ENCODE measurements at regions not wholly inside any gene's neighbourhood (a gene's known extent, or its start where the extent isn't known, plus 50 kb on each side); places are given as distances from the start of the nearest gene placed in this dataset.
"Not testable (repeated sequence)": the region's sequence is repeated elsewhere in the genome, so short reads cannot be mapped to it uniquely, and the experiment has no call there.

DNA sequence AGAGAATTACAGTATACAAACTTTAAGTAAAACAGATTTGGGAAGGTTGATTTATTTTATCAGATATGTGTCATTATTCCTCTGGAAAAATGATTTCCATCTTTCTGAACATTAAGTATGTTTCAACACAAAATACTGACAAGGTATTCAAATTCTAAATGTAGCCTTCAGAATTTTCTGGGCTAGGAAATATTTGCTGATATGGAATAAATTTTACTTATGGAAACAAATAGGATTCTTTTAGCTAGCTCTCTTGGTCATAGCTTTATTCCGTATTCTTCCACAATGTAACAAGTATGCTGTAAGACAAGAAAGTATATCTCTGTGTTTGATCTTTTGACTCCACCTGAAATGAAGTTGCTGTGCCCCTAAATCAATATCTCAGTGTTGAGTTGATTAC is 1125.2 kb upstream of the CITED2 start:
- Histone ChIP-seq H3K4me3 (ENCODE audit: low read depth, low read length) (no peak overlapping the region), H3K36me3 (ENCODE audit: control insufficient read depth, insufficient read depth, low read length) (no peaks in the 10 kb centered on the region), H3K27me3 (ENCODE audit: control insufficient read depth, insufficient read depth, low read length) (no peaks in the 10 kb centered on the region)
- no peak for FAIRE-seq
- DNase-seq (ENCODE audit: low read depth), result no peak
- TF ChIP-seq, protein P1, sequence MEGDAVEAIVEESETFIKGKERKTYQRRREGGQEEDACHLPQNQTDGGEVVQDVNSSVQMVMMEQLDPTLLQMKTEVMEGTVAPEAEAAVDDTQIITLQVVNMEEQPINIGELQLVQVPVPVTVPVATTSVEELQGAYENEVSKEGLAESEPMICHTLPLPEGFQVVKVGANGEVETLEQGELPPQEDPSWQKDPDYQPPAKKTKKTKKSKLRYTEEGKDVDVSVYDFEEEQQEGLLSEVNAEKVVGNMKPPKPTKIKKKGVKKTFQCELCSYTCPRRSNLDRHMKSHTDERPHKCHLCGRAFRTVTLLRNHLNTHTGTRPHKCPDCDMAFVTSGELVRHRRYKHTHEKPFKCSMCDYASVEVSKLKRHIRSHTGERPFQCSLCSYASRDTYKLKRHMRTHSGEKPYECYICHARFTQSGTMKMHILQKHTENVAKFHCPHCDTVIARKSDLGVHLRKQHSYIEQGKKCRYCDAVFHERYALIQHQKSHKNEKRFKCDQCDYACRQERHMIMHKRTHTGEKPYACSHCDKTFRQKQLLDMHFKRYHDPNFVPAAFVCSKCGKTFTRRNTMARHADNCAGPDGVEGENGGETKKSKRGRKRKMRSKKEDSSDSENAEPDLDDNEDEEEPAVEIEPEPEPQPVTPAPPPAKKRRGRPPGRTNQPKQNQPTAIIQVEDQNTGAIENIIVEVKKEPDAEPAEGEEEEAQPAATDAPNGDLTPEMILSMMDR (IDR thresholded peaks at IDR 0.05; ENCODE audit: insufficient read depth, low read length, severe bottlenecking), result no peak

DNA sequence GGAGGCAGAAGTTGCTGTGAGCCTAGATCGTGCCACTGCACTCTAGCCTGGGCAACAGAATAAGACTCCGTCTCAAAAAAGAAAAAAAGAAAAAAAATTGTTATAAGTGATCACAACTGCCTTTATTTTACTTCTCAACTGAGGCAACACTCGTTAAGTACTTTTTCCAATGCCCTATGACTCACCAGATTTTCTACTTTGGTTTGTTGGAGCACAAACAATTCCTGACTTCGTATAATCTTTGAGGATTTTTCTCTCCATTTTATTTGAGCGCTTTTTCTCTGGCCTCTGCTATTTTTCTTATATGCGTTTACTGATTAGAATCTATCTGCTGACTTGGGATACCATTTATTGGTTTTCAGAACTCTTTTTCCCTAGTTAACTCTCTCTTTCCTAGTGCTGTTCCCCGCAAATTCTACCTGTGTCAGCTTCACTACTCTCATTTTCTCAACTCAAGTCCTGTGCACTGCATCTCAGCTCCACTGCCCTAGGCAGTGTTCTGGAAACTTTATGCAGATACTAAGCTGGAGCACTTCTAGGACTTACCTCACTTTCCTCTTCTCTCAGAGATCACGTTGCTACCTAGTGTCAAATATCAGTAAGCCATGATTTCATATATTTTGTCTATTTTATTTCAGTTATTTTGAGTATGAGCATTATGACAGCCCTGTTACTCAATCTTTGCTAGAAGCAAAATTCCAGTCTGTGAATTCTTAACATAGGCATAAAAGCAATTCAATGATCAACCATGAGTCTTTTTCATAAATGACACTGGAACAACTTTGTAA is 1120.1 kb upstream of the CITED2 start:
- H3K4me3 ChIP-seq (ENCODE audit: low read depth, low read length), result no peak overlapping the region
- no peaks in the 10 kb centered on the region for H3K27me3 ChIP-seq (ENCODE audit: control insufficient read depth, insufficient read depth, low read length)
- DNase-seq (ENCODE audit: low read depth) (peak; percentile 39), FAIRE-seq (no peak)
- TF ChIP-seq, protein P1 (IDR thresholded peaks at IDR 0.05; ENCODE audit: insufficient read depth, low read length, severe bottlenecking), result no peak
- H3K36me3 ChIP-seq (ENCODE audit: control insufficient read depth, insufficient read depth, low read length), result no peaks in the 10 kb centered on the region

DNA sequence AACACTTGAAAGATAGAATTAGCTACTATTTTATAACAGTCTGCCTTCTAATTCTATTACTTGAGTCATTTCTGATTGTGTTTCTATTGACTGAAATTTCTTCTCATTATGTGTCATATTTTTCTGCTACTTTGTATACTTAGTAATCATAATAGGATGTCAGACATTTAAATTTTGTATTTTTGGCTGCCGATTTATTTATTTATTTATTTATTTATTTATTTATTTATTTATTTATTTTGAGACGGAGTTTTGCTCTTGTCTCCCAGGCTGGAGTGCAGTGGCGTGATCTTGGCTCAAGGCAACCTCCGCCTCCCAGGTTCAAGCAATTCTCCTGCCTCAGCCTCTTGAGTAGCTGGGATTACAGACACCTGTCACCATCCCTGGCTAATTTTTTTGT is 1119.0 kb upstream of the CITED2 start:
- DNase-seq (ENCODE audit: low read depth); H3K36me3 ChIP-seq (ENCODE audit: control insufficient read depth, insufficient read depth, low read length); FAIRE-seq; H3K27me3 ChIP-seq (ENCODE audit: control insufficient read depth, insufficient read depth, low read length); H3K4me3 ChIP-seq (ENCODE audit: low read depth, low read length): not testable (repeated sequence)

DNA sequence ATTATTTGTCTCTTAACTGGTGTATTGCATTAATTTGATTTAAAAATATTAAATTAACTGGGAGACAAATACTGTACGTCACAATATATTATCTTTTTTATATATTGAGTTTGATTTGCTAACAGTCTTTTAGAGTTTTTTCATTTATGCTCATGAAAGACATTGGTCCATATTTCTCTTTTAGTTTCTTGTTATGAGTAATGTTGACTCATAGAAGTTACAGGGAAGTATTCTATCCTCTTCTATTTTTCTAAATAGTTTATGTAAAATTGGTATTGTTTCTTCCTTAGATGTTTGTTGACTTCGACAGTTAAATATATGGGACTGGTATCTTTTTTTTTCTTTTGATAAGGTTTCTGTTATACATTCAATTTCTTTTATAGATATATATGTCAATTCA is 1115.6 kb upstream of the CITED2 start:
- peak; percentile 68 for DNase-seq (ENCODE audit: low read depth)
- no peak for FAIRE-seq
- no peak overlapping the region for H3K4me3 ChIP-seq (ENCODE audit: low read depth, low read length)
- H3K36me3 ChIP-seq (ENCODE audit: control insufficient read depth, insufficient read depth, low read length), result no peaks in the 10 kb centered on the region
- no peaks in the 10 kb centered on the region for H3K27me3 ChIP-seq (ENCODE audit: control insufficient read depth, insufficient read depth, low read length)
- TF ChIP-seq, protein P1 (IDR thresholded peaks at IDR 0.05; ENCODE audit: insufficient read depth, low read length, severe bottlenecking), result no peak

DNA sequence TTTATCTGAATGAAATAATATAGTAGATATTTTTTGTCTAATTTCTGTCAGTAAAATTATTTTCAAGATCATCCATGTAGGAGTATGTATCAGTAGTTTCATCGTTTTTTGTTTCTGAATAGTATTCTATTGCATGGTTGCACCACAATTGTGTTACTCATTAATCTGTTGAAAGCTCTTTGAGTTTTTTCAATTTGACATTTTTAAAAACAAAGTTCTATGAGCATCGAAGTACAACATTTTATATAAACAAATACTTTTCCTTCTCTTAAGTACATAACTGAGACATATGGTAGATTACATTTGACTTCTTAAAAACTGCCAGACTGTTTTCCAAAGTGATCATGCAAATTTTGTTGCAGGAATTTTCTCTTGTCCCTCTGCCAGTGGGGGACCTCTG is 1113.1 kb upstream of the CITED2 start:
- no peak overlapping the region for H3K4me3 ChIP-seq (ENCODE audit: low read depth, low read length)
- TF ChIP-seq, protein P1 (IDR thresholded peaks at IDR 0.05; ENCODE audit: insufficient read depth, low read length, severe bottlenecking), result no peak
- no peak for DNase-seq (ENCODE audit: low read depth)
- H3K36me3 ChIP-seq (ENCODE audit: control insufficient read depth, insufficient read depth, low read length), result no peaks in the 10 kb centered on the region
- no peaks in the 10 kb centered on the region for H3K27me3 ChIP-seq (ENCODE audit: control insufficient read depth, insufficient read depth, low read length)
- FAIRE-seq, result no peak

DNA sequence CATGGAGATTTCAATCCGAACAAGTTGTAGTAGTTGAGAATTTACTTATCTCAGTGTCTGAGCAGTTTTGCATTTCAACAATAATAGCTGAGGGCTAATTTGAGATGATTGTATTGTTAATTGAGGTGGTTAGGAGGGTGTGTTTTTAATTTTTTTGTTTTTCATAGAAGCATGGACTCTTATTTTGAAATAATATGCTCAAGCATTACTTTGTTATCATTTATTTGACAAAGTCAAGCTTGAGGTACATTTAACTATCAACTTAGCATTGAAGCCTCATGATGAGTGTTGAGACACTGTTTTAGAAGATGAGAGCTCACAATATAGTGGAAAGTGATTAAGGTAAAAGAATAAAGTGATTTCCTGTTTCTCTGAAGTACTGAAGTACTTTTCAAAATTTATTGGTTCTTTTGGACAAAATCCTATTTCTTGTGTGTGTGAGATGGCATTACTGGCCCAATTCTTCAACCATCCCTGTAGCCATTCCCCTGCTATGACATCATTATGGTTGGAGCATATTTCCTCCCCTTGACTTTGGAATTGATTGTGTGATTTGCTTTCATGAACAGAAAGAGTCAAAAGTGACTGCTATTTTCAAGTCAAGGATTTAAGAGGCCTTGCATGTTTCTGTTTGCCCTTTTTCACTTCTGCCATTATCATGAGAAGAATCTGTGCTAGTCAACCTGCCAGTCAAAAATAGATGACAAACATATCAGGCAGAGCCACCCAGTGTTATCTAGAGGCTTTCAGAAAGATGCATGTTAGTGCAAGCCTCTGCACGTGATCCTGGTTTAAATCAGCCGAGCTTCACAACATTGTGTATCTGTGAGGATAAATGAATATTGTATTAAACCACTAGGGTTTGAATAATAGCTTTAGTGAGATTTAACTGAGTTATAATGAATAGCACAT is 1112.3 kb upstream of the CITED2 start:
- TF ChIP-seq, protein P1 (IDR thresholded peaks at IDR 0.05; ENCODE audit: insufficient read depth, low read length, severe bottlenecking), result no peak
- FAIRE-seq (no peak), DNase-seq (ENCODE audit: low read depth) (peak; percentile 68)
- no peak overlapping the region for H3K4me3 ChIP-seq (ENCODE audit: low read depth, low read length)
- H3K36me3 ChIP-seq (ENCODE audit: control insufficient read depth, insufficient read depth, low read length), result no peaks in the 10 kb centered on the region
- H3K27me3 ChIP-seq (ENCODE audit: control insufficient read depth, insufficient read depth, low read length), result no peaks in the 10 kb centered on the region

Data from bronchial epithelial cell (primary cell).